NCI-H82 treated with DMSO at 0.1 percent for 48 hours (cell line): ENCODE measurements at regions not wholly inside any gene's neighbourhood (a gene's known extent, or its start where the extent isn't known, plus 50 kb on each side); places are given as distances from the start of the nearest gene placed in this dataset.

Source experiments
- DNase-seq: peaks from one replicate; lab custom pipeline; 2025; ENCODE audit not compliant: unreplicated experiment; lab: John Stamatoyannopoulos, UW

DNA sequence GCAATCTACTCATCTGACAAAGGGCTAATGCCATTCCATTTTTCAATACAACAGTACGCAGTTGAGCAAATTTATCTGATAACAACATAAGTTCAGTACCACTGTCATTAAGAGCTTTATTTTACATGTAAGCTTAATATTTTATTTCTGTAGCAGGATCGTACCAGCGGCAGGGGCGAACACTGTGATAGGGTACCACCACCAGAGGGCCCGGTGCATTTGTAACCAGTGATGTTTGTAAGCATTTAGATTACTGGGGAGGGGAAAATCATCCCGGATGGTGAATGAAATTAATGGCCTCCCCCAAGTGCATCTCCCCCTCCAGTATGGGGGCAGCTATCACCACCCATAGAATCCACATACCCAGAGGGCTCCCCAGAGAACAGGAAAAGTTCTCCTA is 179.0 kb downstream of the ADGRA3 start:
- no peak for DNase-seq

DNA sequence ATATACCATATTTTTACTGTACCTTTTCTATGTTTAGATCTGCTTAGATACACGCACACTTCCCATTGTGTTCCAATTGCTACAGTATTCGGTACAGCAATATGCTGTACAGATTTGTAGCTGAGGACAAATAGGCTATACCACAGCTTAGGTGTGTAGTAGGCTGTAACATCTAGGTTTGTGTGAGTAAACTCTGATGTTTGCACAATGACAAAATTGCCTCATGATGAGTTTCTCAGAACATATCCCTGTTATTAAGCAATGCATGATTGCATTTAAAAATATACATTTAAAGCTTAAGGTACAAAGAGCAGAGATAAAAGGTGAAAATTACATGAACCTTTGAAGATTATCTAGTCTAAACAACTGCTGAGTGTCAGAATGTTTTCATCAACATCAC is 181.7 kb downstream of the ADGRA3 start:
- no peak for DNase-seq

DNA sequence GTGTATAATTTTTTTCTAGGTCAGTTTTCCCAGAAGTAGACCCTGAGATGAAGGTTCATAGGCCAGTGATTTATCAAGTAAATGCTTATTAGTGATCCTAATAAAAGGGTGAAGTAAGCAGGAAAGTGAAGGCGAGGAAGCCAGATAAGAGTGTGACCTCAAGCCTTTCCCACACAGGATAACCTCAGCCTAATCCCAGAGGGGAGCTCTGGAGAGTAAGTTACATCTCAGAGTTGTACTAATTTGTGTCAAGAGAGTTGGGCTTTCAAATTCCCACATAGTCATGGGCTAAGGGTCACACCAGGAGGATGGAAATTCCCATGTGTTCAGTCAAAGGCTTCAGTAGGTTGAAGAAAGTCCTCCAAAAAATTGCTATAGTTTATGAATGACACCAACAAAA is 191.4 kb downstream of the ADGRA3 start:
- no peak for DNase-seq

DNA sequence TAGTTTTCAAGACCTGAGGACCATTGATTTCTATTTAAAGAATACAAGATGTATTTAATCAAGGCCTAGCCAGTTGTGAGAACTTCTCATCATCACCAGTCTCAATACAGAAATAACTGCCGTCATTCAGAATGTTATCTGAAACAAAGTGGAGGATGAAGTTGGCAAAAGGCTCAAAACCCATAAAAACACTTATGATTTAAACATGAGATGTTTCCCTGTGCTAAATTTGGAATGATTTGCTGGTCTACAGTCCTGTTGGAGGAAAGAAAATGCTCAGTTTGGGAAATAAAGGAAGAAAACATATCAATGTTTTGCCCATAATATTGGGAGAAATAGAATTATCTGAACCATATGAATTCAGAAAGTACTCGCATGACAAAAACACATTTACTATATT is 192.2 kb downstream of the ADGRA3 start:
- no peak for DNase-seq

DNA sequence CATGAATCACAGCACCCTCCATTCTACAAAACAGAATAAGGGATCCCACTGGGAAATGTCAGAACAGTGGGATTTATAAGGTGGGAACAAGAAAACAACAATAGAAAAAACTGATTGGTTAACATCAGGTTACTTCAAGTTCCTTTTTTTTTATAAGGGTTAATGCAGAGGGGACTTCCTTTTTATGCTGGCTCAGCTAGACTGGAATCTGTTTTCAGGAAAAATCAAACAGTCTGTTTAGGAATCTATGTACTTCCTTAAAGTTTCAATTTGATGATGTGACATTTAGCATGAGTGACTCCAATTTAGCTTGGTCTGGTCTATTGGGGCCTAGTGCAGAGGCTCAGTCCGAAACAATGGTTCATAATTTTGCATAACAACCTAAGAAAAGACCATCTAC is 192.9 kb downstream of the ADGRA3 start:
- no peak for DNase-seq

DNA sequence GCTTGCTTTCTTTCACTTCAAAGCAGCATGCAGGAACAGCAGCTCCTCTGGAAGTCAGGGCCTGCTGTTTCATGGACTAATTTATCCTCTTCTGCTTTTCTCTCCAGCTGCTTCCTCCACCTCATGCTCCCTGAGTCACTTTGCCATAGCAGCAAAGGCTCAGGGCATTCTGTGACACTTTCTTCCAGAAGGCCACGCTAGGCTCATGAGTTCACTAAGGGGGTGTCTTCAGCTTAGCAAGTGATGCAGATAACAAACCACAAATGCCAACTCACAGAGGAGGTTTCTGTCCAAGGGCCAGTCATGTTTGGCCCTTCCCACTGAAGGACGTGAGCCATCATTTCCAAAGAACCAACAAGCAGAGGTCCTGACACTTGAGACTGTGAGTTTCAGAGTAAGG is 200.2 kb downstream of the ADGRA3 start:
- no peak for DNase-seq

DNA sequence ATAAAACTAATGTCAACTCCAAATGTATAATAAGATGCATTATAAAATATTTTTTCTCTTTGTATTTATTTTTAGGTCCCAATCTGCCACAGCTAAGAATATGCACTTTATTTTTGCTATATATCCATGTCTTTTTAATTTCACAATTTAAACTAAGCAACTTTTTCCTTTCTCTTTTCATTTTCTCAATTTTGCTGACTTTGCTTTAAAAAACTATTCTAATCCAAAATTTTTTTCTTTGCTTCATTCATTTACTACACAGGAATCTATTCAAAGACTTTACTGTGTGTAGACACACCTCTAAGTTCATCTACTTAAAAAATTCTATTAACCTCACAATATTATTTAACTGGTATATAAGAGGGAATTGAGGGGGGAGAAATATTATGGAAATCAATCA is 201.9 kb downstream of the ADGRA3 start:
- DNase-seq, result no peak

DNA sequence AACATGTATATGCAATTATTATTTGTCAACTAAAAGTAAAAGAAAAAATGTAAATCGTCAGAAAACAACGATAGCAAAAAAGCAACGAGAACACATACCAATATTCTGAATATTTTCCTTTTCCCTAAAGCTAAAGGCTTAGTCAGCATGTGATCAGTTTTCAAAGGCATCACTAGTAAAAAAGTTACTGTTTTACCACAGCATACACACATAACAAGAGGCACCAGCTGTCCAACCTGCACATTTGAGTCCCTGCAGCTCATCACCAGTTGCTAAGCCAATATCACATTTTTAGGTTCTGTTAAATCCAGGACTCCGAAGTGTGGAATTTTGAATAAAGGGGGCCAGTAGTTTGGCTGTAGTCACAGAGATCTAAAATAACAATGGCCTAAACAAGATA is 203.8 kb downstream of the ADGRA3 start:
- no peak for DNase-seq

DNA sequence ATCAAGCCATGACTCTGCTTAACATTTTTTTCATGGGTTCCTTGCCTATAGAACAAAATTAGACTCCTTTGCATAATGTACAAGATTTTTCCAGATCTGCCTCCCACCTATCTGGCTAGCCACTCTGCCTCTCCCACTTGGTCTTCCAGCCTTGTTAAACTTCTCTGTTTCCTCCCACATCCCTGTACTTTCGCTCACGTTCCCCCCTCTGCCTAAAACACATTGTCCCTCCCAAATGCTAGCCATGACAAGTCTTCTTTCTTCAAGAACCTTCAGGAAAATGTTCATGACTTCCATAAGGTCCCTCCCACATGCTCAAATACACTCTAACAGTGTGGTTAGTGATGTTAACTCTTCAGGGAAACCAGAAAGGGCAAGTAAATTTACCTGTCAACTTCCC is 214.6 kb downstream of the ADGRA3 start:
- DNase-seq, result no peak

DNA sequence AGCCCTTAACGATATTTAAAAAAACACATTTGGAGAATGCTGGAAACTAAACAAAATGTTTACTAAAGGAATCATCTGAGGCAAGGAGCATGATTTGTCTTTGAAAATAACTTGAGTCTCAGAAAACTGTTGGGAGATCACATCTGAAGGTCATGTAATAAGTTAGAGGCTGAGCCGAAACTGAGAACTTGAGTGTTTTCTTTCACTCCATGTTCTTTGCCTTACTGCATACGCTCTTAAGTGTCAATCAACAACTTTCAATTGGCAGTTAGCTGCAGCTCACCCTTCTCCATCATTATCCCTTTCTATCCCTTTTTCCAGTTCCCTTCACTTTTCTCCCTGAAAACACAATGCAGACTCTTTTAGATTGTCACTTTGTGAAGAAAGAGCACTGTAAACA is 216.2 kb downstream of the ADGRA3 start:
- DNase-seq, result no peak

DNA sequence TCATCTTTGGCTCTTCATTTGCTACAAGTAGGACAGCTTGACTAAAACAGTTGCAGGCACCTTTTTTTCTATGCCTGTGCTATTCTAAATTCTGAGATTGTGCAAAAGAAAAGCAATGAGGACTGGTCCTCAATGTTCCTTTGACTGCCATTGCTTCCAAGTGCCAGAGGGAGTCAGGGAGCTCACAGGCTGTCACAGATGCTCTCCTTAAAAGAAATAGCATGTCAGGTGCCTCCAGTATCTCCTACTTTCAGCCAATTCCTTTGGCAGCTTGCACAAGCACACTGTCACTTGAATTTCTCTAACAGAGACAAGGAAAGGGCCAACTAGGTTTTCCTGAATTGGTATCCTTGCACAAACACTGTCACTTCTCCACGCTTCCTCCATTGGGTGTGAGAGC is 228.2 kb downstream of the ADGRA3 start:
- DNase-seq, result no peak

DNA sequence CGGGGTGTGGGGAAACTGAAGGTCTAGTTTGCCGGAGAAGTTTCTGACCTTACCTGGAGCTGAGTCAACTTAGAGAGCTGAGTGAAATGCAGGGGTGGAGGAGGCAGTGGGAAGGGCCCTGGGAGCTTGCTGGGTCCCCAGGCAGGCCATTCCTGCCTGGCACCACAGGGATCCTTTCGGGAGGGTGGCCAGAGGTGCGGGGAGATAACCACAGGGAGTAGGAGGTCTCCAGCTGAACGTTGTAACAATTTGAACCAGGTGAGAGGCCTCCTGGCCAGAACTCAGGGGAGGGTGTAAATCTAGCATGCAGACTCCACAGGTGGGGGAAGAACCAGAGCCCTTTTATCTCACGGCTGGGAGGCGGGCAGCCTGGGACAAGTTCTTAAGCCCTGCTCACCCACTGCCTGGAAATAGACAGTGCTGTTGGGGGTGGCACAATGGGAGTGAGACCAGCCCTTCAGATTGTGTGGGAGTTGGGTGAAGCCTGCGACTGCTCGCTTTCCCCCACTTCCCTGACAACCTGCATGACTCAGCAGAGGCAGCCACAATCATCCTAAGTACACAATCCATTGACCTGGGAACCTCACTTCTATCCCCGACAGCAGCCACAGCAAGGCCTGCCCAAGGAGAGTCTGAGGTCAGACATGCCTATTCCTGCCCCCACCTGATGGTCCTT is 247.4 kb downstream of the ADGRA3 start:
- no peak for DNase-seq

DNA sequence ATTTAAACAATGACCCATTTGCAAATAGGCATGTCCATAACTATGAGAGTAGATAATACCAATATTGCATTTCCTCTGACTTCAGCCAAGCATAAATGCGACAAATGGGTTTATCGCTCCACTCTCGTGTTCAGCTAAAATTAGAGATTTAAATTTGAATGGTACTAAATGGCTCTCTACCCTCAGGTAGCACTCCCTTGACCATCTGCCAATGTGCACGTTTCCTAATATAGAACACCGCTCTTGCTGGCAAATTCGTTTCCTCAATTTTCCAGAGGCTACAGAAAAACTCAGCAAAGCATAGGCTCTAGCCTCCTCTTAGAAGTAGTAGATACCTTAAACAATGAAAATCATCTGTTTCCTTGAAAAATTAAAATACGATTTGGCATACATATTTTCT is 251.6 kb downstream of the ADGRA3 start:
- DNase-seq, result no peak

DNA sequence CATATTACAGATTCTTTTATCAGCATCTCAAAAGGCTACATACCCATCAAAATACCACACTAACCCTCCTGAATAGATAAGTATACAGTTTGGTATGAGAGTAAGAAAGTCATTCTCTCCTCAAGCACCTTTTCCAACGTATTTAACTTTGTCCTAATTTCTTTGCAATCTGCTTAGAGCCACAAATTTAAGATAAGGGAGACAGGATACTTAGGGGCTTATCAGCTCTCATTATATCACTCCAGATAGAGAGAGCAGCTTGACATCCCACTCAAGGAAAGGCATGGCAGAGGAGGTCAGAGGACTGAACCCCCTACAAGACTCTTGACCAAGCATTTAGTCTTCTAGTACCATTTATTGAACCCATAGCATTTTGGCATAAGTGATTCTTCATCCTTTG is 262.4 kb downstream of the ADGRA3 start:
- no peak for DNase-seq

DNA sequence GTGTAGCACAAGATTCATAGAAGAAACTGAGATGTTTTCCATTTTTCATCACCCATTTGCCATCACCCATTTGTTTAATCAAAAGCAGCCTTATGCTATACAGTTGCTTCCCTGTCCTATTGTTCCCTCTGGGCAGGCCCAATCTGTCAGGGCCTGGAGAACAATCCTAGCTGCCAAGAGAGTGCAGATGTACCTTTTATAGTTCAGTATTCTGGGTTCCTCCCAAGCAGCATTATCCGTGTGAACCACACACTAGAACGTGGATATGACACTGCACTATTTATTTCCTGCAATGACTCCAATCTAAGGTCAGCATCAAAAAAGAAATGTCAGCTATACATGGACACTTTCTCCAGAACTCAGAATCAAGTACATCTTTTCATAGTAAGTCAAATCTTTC is 269.0 kb downstream of the ADGRA3 start:
- no peak for DNase-seq

DNA sequence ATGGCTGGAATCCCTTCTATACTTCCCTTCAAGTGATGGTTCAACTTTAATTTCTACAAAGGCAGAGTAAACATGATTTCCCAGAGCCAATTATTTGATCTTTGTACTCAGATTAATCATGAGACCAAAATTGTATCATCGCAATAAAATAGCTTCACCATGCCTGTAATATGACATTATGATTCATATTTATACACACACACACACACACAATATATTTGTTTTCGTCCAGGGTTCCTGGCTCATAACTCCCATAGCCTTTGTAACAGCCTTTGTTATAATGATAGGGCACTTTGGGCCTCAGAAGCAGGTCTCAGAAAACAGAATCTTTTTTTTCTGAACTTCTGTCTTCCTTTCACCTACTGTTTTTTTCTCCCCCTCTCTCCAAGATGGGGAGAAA is 270.6 kb downstream of the ADGRA3 start:
- no peak for DNase-seq

DNA sequence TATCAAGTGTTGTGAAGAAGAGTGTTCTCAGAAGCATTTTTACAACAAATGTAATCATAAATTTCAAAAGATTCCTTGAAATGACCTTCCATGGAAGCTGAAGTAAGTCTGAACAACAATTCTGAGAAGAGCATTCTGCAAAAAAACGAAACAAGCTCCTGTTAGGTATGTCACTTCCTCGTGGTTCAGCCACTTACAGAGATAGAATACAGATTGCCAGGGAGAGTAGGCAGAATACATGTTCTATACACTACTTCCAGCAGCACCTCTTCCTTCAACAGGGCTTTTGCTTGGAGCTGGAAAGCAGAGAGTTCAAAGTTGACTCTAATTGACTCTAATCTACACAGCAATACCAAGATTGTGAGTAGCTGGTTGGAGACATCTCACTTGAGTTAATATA is 274.5 kb downstream of the ADGRA3 start:
- no peak for DNase-seq

DNA sequence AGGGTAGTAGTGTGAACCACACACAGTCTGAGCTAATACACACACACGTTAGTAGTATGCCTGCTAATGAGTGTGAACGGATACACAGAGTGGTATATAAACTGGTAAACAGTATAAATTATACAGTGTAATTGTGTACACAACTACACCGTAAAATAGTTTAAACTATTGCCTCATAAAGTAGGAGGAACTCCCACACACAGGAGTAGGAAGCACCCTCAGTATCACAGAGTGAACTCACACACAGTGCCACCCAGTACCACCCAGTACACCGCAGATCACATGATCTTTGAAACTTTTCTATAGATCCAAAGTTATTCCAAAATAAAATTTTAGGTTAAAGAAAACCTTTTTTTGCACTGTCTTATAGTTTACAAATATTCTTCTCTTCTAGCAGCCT is 275.1 kb downstream of the ADGRA3 start:
- DNase-seq, result no peak

DNA sequence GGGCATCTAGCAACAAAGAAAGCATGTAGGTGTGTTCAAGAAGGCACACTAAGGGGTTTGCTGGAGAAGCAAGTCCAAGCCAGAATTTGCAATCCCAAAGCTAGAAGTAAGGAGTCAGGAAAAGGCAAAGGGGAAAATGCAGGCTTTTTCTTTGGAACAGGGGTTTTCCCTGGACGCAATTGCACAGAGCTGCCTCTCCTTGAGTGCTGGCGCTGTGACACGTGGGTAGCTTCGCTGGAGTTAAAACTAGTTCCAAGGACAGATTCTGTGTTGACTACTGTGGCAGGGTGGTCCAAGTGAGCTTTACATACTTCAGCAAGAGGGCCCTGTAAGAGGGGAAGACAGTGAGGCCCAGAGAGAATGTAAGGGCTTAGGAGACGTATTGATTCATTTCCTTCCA is 277.1 kb downstream of the ADGRA3 start:
- DNase-seq, result no peak

DNA sequence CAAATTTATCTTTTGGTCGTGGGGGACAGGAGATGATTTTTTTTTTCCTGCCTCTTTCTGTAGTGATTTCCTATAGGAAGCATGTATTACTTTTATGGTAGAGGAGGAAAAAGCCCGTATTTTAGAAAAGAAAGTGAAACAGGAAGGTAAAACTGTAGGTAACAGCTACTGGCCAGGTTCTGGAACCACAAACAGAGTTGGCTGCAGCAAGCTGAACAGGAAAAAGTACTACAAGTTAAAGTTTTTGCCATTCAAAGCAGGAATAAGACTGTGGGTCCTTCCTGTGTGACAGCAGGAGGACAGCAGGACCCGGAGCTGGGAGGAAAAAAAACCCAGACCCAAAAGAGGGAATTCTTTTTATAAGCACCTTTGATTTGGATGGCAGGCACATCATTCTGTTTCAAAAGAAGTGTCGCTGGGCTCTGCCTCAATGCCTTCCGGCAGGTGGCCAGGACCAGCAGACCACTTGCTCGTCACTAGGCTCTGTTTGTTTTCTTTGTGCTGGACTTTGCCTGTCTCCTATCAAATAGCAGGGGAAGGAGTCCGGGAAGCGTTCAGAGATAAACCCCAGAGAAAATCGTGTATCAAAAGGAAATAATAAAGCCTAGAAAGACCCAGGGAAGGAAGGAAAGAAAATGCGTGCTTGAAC is 277.9 kb downstream of the ADGRA3 start:
- DNase-seq, result no peak

DNA sequence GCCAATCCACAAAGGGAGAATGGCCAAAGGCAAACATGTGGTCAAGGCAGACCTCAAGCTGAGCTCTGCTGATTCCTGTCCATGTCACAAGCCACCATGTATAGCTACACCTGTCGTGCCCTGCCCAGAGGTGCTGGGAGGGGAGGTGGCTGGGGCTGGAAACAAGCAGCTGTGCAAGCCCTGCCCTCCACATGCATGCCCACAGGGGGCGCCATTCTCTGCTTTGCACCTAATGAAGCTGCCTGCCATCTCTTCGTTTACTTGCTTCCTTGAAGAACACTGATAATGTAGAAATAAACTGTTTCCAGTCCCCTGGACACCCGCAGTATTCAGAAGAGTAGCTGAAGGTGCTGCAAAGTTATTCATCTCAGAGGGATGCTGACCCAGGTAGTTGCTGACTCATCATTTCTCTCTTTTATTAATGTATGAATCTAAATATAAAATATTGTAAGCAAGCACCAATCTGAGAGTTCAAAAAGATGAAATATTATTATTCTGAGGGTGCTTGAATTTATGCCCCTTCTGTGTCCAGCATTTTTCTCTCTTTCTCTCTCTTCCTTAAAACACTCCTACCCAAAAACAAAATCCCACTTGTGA is 278.6 kb downstream of the ADGRA3 start:
- DNase-seq, result no peak

DNA sequence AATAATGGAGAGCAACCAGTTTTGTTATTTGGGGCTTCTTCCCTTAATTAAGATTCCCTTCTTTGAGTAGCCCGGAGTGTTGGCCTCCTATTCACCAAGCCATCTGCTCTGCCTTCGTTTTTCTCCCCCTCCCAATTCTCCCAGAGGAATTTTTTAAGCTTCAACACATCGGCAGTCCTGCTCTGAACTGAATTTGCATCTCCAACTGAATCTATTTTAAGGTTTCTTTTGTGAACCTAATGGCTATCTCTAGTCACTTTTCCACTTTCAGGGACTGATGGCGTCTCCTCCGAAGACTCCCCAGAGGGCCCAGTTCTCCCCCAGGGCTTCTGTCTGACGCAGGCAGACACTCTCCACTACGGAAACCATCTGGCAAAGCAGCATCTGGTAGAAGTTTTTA is 280.2 kb downstream of the ADGRA3 start:
- DNase-seq, result no peak

DNA sequence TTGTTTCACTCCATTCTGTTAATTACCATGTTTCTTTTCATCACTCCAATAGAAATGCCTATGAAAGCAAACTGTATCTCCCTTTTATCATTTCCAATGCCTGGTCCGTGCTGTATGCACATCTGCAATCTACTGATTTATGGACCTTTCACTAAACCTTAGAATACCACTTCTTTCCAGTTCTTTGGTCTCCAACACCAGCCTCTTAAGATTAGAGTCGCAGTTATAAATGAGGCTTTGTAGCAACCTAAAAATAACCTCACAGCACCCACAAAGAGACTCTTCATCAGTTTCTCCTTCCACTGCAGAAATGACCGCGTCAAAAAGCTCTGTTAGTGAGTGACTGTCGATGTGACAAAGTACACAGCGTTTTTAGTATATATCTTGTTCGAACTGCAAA is 282.6 kb downstream of the ADGRA3 start:
- DNase-seq, result no peak
